VCaP (cell line): ENCODE measurements at regions not wholly inside any gene's neighbourhood (a gene's known extent, or its start where the extent isn't known, plus 50 kb on each side); places are given as distances from the start of the nearest gene placed in this dataset.

Experiments
- H3K27ac ChIP-seq: fragments of 450-650 bp; 2 replicates; pipeline ENCODE4 v1.5.1; 2017
- CTCF ChIP-seq: fragments of 450-650 bp; conservative IDR thresholded peaks from 2 replicates; pipeline ENCODE4 v1.5.1; 2017; ENCODE audit warnings: mild to moderate bottlenecking, moderate library complexity

- H3K27ac ChIP-seq, result no peak overlapping the region
- TF ChIP-seq CTCF, result no peak
These were observed 149.7 kb downstream of the CAAP1 start for GRCh38 chr9:26742828-26743476.

DNA sequence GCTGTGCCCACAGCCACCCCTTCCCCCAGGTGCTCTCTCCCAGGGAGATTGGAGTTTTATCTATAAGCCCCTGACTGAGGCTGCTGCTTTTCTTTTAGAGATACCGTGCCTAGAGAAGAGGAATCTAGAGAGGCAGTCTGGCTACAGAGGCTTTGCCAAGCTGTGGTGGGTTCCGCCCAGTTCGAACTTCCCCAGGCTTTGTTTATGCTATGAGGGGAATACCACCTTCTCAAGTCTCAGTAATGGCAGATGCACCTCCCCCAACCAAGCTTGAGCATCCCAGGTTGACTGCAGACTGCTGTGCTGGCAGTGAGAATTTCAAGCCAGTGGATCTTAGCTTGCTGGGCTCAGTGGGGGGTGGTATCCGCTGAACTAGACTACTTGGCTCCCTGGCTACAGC lies 157.4 kb downstream of the CAAP1 start:
- no peak for TF ChIP-seq CTCF
- H3K27ac ChIP-seq, result no peak overlapping the region

DNA sequence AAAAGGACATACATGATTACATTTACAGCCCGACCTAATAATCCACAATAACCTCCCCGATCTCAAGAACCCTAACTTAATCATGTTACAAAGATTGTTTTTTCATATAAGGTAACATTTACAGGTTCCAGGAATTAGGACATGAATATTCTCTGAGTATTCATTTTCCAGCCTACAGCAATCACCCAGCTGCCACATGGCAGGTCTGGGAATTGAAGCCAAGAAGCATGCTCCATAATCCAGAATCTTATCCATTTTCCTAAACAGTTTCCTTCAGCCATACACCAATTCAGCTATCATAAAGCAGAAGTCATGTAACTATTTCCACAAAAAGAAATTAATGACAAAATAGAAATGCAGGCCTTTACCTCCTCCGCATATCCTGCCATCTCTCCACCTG lies 163.4 kb downstream of the CAAP1 start:
- no peak overlapping the region for H3K27ac ChIP-seq
- no peak for TF ChIP-seq CTCF

DNA sequence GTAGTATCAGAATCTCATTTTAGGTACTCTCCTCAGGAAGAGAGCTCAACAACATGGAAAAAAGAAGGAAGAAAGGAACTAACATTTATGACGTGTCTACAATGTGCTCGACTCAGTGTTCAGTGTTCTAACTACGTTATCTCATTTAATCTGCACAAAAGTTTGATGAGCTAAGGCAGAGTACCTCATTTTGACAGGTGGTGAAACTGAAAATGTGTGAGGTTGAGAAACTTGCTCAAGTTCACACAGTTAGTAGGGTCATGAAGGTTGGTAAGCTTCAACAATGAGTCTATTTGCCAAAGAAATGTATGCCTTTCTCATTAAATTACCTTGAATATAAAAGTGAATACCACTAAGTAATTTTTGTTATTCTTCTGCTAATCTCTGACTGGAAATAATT lies 165.1 kb downstream of the CAAP1 start:
- no peak for TF ChIP-seq CTCF
- H3K27ac ChIP-seq, result no peak overlapping the region

GRCh38 chr9:26725573-26725972 lies 167.0 kb downstream of the CAAP1 start:
- no peak overlapping the region for H3K27ac ChIP-seq
- no peak for TF ChIP-seq CTCF

DNA sequence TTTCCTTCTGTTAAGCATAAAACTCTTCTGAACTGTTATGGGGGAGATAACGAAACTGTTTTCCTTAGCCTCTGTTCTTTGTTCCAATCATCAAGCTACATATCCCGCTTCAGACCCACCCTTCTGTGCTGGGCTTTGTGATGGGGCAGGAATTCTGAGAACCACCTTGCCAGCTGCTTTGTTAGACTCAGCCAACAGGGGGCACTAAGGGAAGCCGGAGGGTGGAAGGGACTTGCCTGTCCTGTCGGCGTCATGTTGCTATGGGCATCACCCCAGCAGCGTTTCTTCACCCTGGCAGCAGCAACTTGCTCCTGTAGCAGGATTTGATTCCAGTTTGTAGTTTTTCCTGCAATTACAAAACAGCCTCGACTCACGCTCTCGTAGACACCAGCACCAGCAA lies 169.1 kb downstream of the CAAP1 start:
- peak; percentile 12 for TF ChIP-seq CTCF
- no peak overlapping the region for H3K27ac ChIP-seq

GRCh38 chr9:26722755-26723154 lies 169.8 kb downstream of the CAAP1 start:
- no peak overlapping the region for H3K27ac ChIP-seq
- TF ChIP-seq CTCF, result no peak

DNA sequence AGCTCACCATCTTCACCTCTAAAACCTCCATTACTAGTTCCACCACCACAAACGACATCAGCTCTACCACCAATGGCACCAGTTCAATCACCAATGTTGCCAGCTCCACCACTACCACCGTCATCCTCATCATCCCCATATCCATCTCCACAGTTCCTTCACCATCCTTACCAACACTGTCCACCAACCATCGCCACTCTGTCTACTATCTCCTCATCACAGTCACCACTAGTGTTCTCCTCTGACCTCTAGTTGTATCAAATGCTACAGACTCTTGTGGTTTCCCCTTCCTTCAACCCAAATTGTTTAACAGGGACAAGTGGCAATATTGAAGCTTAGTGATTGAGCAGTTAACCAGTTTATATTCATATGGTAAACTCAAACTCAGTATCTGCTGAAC lies 182.6 kb downstream of the CAAP1 start:
- H3K27ac ChIP-seq, result no peak overlapping the region
- no peak for TF ChIP-seq CTCF
